Panc1 (cell line): ENCODE measurements at regions not wholly inside any gene's neighbourhood (a gene's known extent, or its start where the extent isn't known, plus 50 kb on each side); places are given as distances from the start of the nearest gene placed in this dataset.

Experiments
- ATAC-seq: fragments of 200-7000 bp; cut with Tn5 transposase; 2 replicates; pipeline ENCODE4 v1.9.1; 2020; ENCODE audit warnings: mild to moderate bottlenecking, moderate library complexity
- BruUV-seq: library from RNA; stranded (reverse); fragments of 400-500 nt; replicated peaks from 2 replicates; lab custom pipeline; 2021; lab: Mats Ljungman, UMichigan
- CTCF ChIA-PET: fragments of 300-600 bp; sonication (Branson Sonifier 250); formaldehyde crosslinking; loops from one replicate; lab custom pipeline; 2022; ENCODE audit warnings: antibody characterized with exemption; lab: Charles Lee
- POLR2A ChIA-PET: fragments of 300-600 bp; sonication (Branson Sonifier 250); formaldehyde crosslinking; loops from one replicate; lab custom pipeline; 2022; ENCODE audit warnings: antibody characterized with exemption; lab: Charles Lee
- DNase-seq: peaks from one replicate; pipeline ENCODE4 v3.0.0-alpha.2; 2010; ENCODE audit warnings: low read depth, low spot score
- H3K27ac ChIP-seq: 2 replicates; pipeline ENCODE4 v1.5.1; 2011; ENCODE audit warnings: mild to moderate bottlenecking, low read length, inconsistent platforms
- H3K27me3 ChIP-seq: fragments of 200-500 bp; sonication (Bioruptor generic); 2 replicates; pipeline ENCODE4 v1.6.0; 2014; ENCODE audit warnings: low read length, inconsistent platforms; ENCODE audit not compliant: control insufficient read depth, insufficient read depth
- H3K36me3 ChIP-seq: fragments of 200-500 bp; sonication (Bioruptor generic); 2 replicates; pipeline ENCODE4 v1.5.1; 2014; ENCODE audit warnings: inconsistent platforms, mild to moderate bottlenecking, low read length, moderate library complexity; ENCODE audit not compliant: control insufficient read depth, insufficient read depth
- H3K4me1 ChIP-seq: 2 replicates; pipeline ENCODE4 v1.5.1; 2011; ENCODE audit warnings: inconsistent platforms, mild to moderate bottlenecking, low read length, moderate library complexity; ENCODE audit not compliant: control insufficient read depth, insufficient read depth
- H3K4me3 ChIP-seq, 2 experiments: 2 replicates each; pipeline ENCODE4 v1.5.1; 2011 to 2012; ENCODE audit warnings: low read depth in 2 of 2, low read length in 2 of 2, mild to moderate bottlenecking in 2 of 2, inconsistent platforms in 1 of 2, moderate library complexity in 1 of 2
- H3K9me3 ChIP-seq: fragments of 200-500 bp; sonication (Bioruptor generic); 2 replicates; pipeline ENCODE4 v1.5.1; 2014; ENCODE audit warnings: low read depth, mild to moderate bottlenecking, inconsistent platforms, low read length, moderate library complexity; ENCODE audit not compliant: control insufficient read depth, insufficient read depth
- CTCF ChIP-seq: fragments of 450-650 bp; IDR thresholded peaks from 2 replicates; pipeline ENCODE4 v1.5.1; 2017; ENCODE audit warnings: mild to moderate bottlenecking
- POLR2AphosphoS5 ChIP-seq: IDR thresholded peaks from 2 replicates; pipeline ENCODE4 v1.6.1; 2012; ENCODE audit warnings: mild to moderate bottlenecking, low read depth, low read length, moderate library complexity
- REST ChIP-seq, 2 experiments: IDR thresholded peaks; 2 replicates each; pipeline ENCODE4 v1.6.1; 2011 to 2012; ENCODE audit warnings: low read depth in 2 of 2, control low read depth in 1 of 2, low read length in 1 of 2, mild to moderate bottlenecking in 1 of 2, moderate library complexity in 1 of 2; ENCODE audit not compliant: insufficient read depth in 1 of 2
- SIN3A ChIP-seq: IDR thresholded peaks from 2 replicates; pipeline ENCODE4 v1.6.1; 2012; ENCODE audit warnings: low read depth, mild to moderate bottlenecking, low read length, moderate library complexity, borderline replicate concordance; ENCODE audit not compliant: insufficient read depth
- TCF7L2 ChIP-seq: IDR thresholded peaks from 2 replicates; pipeline ENCODE4 v1.6.1; 2011; ENCODE audit warnings: mild to moderate bottlenecking, low read depth, low read length, inconsistent platforms
- in situ Hi-C: cut with HindIII; loops from 2 replicates; pipeline ENCODE4 v1.10.0; 2016; ENCODE audit warnings: low sequenced_read_pairs, low pct_unique_long_range_greater_than_20kb
- intact Hi-C: fragments of 100-400 bp; cut with micrococcal nuclease; formaldehyde crosslinking; loops from one replicate; pipeline ENCODE4 v1.10.0; 2022; ENCODE audit not compliant: unreplicated experiment

- ATAC-seq, result no peak
- Histone ChIP-seq H3K27me3 (no peaks in the 10 kb centered on the region), H3K27ac (no peak overlapping the region), H3K4me1 (no peaks in the 10 kb centered on the region), H3K4me3 (no peak overlapping the region), H3K9me3 (0 out of 2 replicates have a peak, but pooled peaks cover 4% of the 10 kb centered on the region), H3K36me3 (no peaks in the 10 kb centered on the region)
- ChIA-PET CTCF (no interaction called here), POLR2A (no interaction called here)
- no peak for DNase-seq
- in situ Hi-C loops, result no loop called here
- TF ChIP-seq TCF7L2 (no peak), POLR2AphosphoS5 (no peak), SIN3A (no peak), REST (IDR thresholded peaks at IDR 0.05; ENCODE audit: insufficient read depth in 1 of 2, low read depth in 2 of 2, low read length in 1 of 2) (no peak), CTCF (no peak)
- BruUV-seq, result no TSS peak
- intact Hi-C loops, result no loop called here
Observed at GRCh38 chr7:40948239-40948638, 754.7 kb downstream of the INHBA start.

- no peak for ATAC-seq
- CTCF ChIA-PET, result no interaction called here
Observed at GRCh38 chr7:40947566-40947965, 755.3 kb downstream of the INHBA start.

More at GRCh38 chr7:40947566-40947965, 755.3 kb downstream of the INHBA start:
- Histone ChIP-seq H3K4me1 (no peaks in the 10 kb centered on the region), H3K27me3 (no peaks in the 10 kb centered on the region), H3K4me3 (no peak overlapping the region), H3K27ac (no peak overlapping the region), H3K36me3 (no peaks in the 10 kb centered on the region), H3K9me3 (0 out of 2 replicates have a peak, but pooled peaks cover 4% of the 10 kb centered on the region)
- no peak for TF ChIP-seq TCF7L2
- no peak for TF ChIP-seq REST (IDR thresholded peaks at IDR 0.05; ENCODE audit: insufficient read depth in 1 of 2, low read depth in 2 of 2, low read length in 1 of 2)
- no peak for TF ChIP-seq CTCF
- TF ChIP-seq SIN3A, result no peak
- no peak for TF ChIP-seq POLR2AphosphoS5
- no peak for DNase-seq
- intact Hi-C loops, result loop anchor here (1.0 kb wide), 1 partner anchor 10 kb away; no protein-coding TSS in a partner anchor
- POLR2A ChIA-PET, result no interaction called here
- BruUV-seq, result no TSS peak
- in situ Hi-C loops, result no loop called here
